HepG2 (cell line): ENCODE measurements at regions not wholly inside any gene's neighbourhood (a gene's known extent, or its start where the extent isn't known, plus 50 kb on each side); places are given as distances from the start of the nearest gene placed in this dataset.

ENCODE experiments used
- CREB1 ChIP-seq, 2 experiments: fragments of 450-650 bp in 1 of 2; IDR thresholded peaks; 2 replicates each; pipeline ENCODE4 v1.6.1; 2016 to 2017; ENCODE audit warnings: control low read depth in 1 of 2, mild to moderate bottlenecking in 1 of 2, missing compliant biosample characterization in 1 of 2, missing genetic modification characterization in 1 of 2
- ERF ChIP-seq: IDR thresholded peaks from 2 replicates; pipeline ENCODE4 v1.6.1; 2018; ENCODE audit warnings: missing biosample characterization, missing genetic modification reagents
- FOXM1 ChIP-seq: sonication (generic); formaldehyde crosslinking; IDR thresholded peaks from 2 replicates; pipeline ENCODE4 v1.5.0; 2020; ENCODE audit warnings: missing genetic modification reagents
- HIVEP1 ChIP-seq: sonication (generic); formaldehyde crosslinking; IDR thresholded peaks from 2 replicates; pipeline ENCODE4 v1.4.0; 2020; ENCODE audit warnings: mild to moderate bottlenecking, missing genetic modification reagents
- HNF4A ChIP-seq: sonication (generic); formaldehyde crosslinking; IDR thresholded peaks from 2 replicates; pipeline ENCODE4 v1.4.0; 2020; ENCODE audit warnings: missing genetic modification reagents
- MAFK ChIP-seq, 2 experiments: IDR thresholded peaks in 1 of 2; conservative IDR thresholded peaks in 1 of 2; 2 replicates each; pipeline ENCODE4 v1.6.1; 2011; ENCODE audit warnings: improper control_type of control experiment in 2 of 2, low read length in 2 of 2
- NFYB ChIP-seq: sonication (generic); formaldehyde crosslinking; IDR thresholded peaks from 2 replicates; pipeline ENCODE4 v1.4.0; 2020; ENCODE audit warnings: missing genetic modification reagents
- POLR2A ChIP-seq, 2 experiments: IDR thresholded peaks; 2 replicates each; pipeline ENCODE4 v1.6.1; 2011; ENCODE audit warnings: low read depth in 2 of 2, low read length in 2 of 2, mild to moderate bottlenecking in 1 of 2, moderate library complexity in 1 of 2; ENCODE audit not compliant: insufficient read depth in 1 of 2
- TGIF2 ChIP-seq: IDR thresholded peaks from 2 replicates; pipeline ENCODE4 v1.6.1; 2016; ENCODE audit warnings: control low read depth, missing compliant biosample characterization
- ZBTB8A ChIP-seq: sonication (generic); formaldehyde crosslinking; IDR thresholded peaks from 2 replicates; pipeline ENCODE4 v1.4.0; 2020; ENCODE audit warnings: mild to moderate bottlenecking, low read depth, missing genetic modification reagents, borderline replicate concordance
- ZNF160 ChIP-seq: sonication (generic); formaldehyde crosslinking; IDR thresholded peaks from 2 replicates; pipeline ENCODE4 v1.8.0; 2022; ENCODE audit warnings: mild to moderate bottlenecking, inconsistent platforms, missing genetic modification reagents
- ZZZ3 ChIP-seq: sonication (generic); formaldehyde crosslinking; IDR thresholded peaks from 2 replicates; pipeline ENCODE4 v1.4.0; 2020; ENCODE audit warnings: missing genetic modification reagents, mild to moderate bottlenecking, borderline replicate concordance
- TF ChIP-seq, protein P1 (sequence below): sonication (generic); formaldehyde crosslinking; IDR thresholded peaks from 2 replicates; pipeline ENCODE4 v1.5.0; 2020; ENCODE audit warnings: mild to moderate bottlenecking, missing genetic modification reagents, moderate library complexity
- TF ChIP-seq, protein P2 (sequence below): sonication (generic); formaldehyde crosslinking; conservative IDR thresholded peaks from 2 replicates; pipeline ENCODE4 v1.4.0; 2020; ENCODE audit warnings: missing genetic modification reagents

GRCh38 chr2:15704788-15705115 is 113.1 kb downstream of the DDX1 start:
- no peak for TF ChIP-seq ZNF160 (CRISPR knock-in tag)
- TF ChIP-seq FOXM1 (CRISPR knock-in tag): no peak
- no peak for TF ChIP-seq NFYB (CRISPR knock-in tag)
- TF ChIP-seq, protein P1, sequence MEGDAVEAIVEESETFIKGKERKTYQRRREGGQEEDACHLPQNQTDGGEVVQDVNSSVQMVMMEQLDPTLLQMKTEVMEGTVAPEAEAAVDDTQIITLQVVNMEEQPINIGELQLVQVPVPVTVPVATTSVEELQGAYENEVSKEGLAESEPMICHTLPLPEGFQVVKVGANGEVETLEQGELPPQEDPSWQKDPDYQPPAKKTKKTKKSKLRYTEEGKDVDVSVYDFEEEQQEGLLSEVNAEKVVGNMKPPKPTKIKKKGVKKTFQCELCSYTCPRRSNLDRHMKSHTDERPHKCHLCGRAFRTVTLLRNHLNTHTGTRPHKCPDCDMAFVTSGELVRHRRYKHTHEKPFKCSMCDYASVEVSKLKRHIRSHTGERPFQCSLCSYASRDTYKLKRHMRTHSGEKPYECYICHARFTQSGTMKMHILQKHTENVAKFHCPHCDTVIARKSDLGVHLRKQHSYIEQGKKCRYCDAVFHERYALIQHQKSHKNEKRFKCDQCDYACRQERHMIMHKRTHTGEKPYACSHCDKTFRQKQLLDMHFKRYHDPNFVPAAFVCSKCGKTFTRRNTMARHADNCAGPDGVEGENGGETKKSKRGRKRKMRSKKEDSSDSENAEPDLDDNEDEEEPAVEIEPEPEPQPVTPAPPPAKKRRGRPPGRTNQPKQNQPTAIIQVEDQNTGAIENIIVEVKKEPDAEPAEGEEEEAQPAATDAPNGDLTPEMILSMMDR (CRISPR knock-in tag): no peak
- no peak for TF ChIP-seq MAFK (conservative IDR thresholded peaks at IDR 0.05 in 1 of 2, IDR thresholded peaks at IDR 0.05 in 1 of 2; ENCODE audit: low read length in 2 of 2)
- TF ChIP-seq, protein P2, sequence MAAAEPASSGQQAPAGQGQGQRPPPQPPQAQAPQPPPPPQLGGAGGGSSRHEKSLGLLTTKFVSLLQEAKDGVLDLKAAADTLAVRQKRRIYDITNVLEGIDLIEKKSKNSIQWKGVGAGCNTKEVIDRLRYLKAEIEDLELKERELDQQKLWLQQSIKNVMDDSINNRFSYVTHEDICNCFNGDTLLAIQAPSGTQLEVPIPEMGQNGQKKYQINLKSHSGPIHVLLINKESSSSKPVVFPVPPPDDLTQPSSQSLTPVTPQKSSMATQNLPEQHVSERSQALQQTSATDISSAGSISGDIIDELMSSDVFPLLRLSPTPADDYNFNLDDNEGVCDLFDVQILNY: no peak
- no peak for TF ChIP-seq CREB1 (IDR thresholded peaks at IDR 0.05)
- no peak for TF ChIP-seq CREB1 (CRISPR knock-in tag; IDR thresholded peaks at IDR 0.05)
- no peak for TF ChIP-seq ERF (CRISPR knock-in tag)
- TF ChIP-seq HNF4A (CRISPR knock-in tag): no peak
- TF ChIP-seq ZBTB8A (CRISPR knock-in tag): no peak
- TF ChIP-seq POLR2A (IDR thresholded peaks at IDR 0.05; ENCODE audit: insufficient read depth in 1 of 2, low read depth in 2 of 2, low read length in 2 of 2): no peak
- TF ChIP-seq HIVEP1 (CRISPR knock-in tag): no peak
- TF ChIP-seq TGIF2 (CRISPR knock-in tag): no peak
- TF ChIP-seq ZZZ3: no peak
